ENCODE measurements at regions not wholly inside any gene's neighbourhood (a gene's known extent, or its start where the extent isn't known, plus 50 kb on each side); places are given as distances from the start of the nearest gene placed in this dataset.
A peak's percentile ranks its signal among the peaks of the same experiment; 100 is the strongest.

DNA sequence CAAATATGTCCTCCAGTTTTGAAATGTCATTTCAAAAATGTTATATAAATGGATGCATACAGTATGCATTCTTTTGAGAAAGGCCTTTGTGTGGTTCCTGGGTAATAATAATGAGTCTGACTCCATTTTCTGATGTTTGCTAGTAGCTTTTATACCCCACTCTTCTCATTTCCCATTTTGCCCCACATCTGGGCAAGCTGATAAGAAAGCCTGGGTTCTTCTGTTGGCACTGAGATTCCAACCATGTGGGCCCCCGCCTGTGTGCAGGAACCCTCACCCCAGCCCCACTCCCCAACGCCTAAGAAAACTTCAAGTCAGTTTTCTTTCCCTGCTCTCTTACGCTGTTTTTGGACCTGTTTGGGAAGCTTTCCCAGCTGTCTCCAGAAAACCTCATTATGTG, 89.4 kb downstream of the SNX18 start:
- DNase-seq, result no peak

DNA sequence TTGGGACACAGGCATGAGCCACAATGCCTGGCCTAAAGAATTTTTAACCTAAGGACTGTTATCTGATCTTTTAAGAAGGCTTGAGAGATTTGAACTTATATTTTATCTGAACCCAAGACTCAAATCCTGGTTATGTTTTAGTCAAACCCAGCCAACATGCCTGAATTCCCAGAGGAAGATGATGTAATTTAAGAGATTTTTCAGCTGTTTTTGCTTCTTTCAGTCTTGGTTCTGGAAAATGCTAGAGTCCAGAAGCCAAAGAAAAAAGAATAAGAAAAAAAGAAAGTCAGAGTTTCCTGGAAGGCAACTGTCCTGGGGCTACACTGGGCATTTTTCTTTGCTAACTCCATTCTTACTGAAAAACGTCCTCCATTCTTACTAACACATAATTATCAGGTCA, 85.8 kb downstream of the SNX18 start:
- peak; percentile 42 for DNase-seq

DNA sequence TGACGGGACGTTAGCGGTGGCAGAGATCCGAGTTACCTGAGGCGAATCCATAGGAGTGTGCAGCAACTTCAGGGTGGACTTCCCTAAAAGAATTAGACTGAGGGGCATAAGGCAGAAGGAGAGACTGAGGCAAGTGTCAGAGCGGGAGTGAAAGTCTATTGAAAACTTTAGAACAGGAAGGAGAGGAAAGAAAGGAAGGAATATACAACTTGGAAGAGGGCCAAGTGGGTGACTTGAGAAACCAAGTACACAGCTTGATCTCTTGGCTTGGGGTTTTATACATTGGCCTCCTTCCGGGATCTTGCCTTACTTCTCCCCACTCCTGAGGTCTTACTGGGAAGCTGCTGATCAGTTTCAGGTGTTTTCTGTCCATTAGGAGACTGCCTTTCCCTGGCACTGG, 84.9 kb downstream of the SNX18 start:
- no peak for DNase-seq

DNA sequence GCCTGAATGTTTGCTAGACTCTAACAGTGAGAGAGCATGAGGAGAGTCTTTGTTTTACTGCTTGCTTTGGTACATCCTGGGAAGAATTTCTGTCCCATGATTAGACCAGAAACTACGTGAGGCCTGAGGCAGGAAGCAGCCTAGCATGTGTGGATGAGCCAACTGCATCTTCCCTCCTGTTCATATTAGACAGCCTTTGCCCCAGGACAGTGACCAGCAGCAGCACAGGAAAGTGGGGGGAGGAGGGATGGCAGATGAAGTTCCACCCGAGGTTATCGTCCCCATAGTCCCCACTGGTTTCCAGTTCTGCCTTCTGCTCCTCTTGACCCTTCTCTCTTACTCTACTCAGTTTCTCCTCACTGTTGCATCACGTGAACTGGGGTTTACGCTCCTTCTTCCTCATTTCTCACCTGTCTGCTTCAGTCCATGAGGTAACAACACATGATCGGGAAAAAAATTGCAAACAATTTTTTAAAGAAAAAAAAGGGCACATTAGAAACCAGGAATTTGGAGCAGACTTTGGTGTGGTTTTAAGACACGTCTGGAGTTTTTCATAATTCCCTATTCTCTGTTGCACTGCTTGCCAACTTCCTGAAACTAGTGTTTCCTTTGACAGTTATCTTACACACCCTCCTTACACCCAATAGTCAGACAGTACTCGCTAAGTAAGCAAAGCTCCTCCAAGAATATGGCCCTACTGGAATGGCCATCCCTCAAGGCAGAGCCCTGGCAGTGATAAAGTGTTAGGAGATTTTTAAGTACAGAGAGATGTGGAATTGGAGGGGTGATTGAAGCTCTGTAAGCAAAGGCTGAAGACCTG, 84.1 kb downstream of the SNX18 start:
- no peak for DNase-seq
